A549 (cell line): ENCODE measurements at regions not wholly inside any gene's neighbourhood (a gene's known extent, or its start where the extent isn't known, plus 50 kb on each side); places are given as distances from the start of the nearest gene placed in this dataset.

Experiments used
- CTCF ChIP-seq: fragments of >200 bp; sonication (Bioruptor Twin); formaldehyde crosslinking; IDR thresholded peaks from 3 replicates; pipeline ENCODE4 v1.5.1; 2016
- ELK1 ChIP-seq: fragments of 150-350 bp; IDR thresholded peaks from 2 replicates; pipeline ENCODE4 v1.6.1; 2014; ENCODE audit warnings: low read depth, mild to moderate bottlenecking, low read length
- EP300 ChIP-seq, 2 experiments: fragments of >200 bp; sonication (Bioruptor Twin); formaldehyde crosslinking; IDR thresholded peaks; 2 replicates in 1 of 2; 3 replicates in 1 of 2; pipeline ENCODE4 v1.6.1; 2016 to 2017
- HDAC2 ChIP-seq: fragments of 200-600 bp; sonication (generic); IDR thresholded peaks from 2 replicates; pipeline ENCODE4 v1.6.1; 2016
- JUN ChIP-seq, 2 experiments: fragments of >200 bp; sonication (Bioruptor Twin); formaldehyde crosslinking; IDR thresholded peaks; 2 replicates in 1 of 2; 3 replicates in 1 of 2; pipeline ENCODE4 v1.6.1; 2016 to 2017
- KDM5A ChIP-seq: fragments of 200-600 bp; sonication (generic); IDR thresholded peaks from 2 replicates; pipeline ENCODE4 v1.6.1; 2016; ENCODE audit warnings: antibody characterized with exemption, mild to moderate bottlenecking
- POLR2A ChIP-seq: IDR thresholded peaks from 2 replicates; pipeline ENCODE4 v1.6.1; 2012; ENCODE audit warnings: mild to moderate bottlenecking, low read length
- RAD21 ChIP-seq, 2 experiments: fragments of >200 bp in 1 of 2; sonication (Bioruptor Twin) in 1 of 2; formaldehyde crosslinking in 1 of 2; IDR thresholded peaks in 1 of 2; conservative IDR thresholded peaks in 1 of 2; 2 replicates in 1 of 2; 3 replicates in 1 of 2; pipeline ENCODE4 v1.6.1; 2012 to 2018; ENCODE audit warnings: inconsistent platforms in 1 of 2
- RCOR1 ChIP-seq: fragments of 150-350 bp; IDR thresholded peaks from 2 replicates; pipeline ENCODE4 v1.6.1; 2014; ENCODE audit warnings: antibody characterized with exemption, low read length, low read depth
- REST ChIP-seq: fragments of 200-600 bp; sonication (generic); IDR thresholded peaks from 2 replicates; pipeline ENCODE4 v1.6.1; 2016; ENCODE audit warnings: antibody characterized with exemption, mild to moderate bottlenecking, moderate library complexity
- SMC3 ChIP-seq: fragments of >200 bp; sonication (Bioruptor Twin); formaldehyde crosslinking; IDR thresholded peaks from 3 replicates; pipeline ENCODE4 v1.6.1; 2018; ENCODE audit warnings: inconsistent platforms
- TP53 ChIP-seq: fragments of 250-450 bp; sonication (Bioruptor Pico); IDR thresholded peaks from 2 replicates; pipeline ENCODE4 v1.5.0; 2021; ENCODE audit warnings: mild to moderate bottlenecking, moderate library complexity
- USF2 ChIP-seq: fragments of 450-650 bp; IDR thresholded peaks from 2 replicates; pipeline ENCODE4 v1.6.1; 2014; ENCODE audit warnings: antibody characterized with exemption

GRCh38 chr6:104630522-104630921, 229.2 kb downstream of the HACE1 start:
- TF ChIP-seq JUN (IDR thresholded peaks at IDR 0.05) (no peak), EP300 (IDR thresholded peaks at IDR 0.05) (no peak), CTCF (no peak), REST (no peak), USF2 (no peak), ELK1 (no peak), POLR2A (no peak), KDM5A (no peak), TP53 (no peak), HDAC2 (no peak), RAD21 (conservative IDR thresholded peaks at IDR 0.05 in 1 of 2, IDR thresholded peaks at IDR 0.05 in 1 of 2) (no peak), RCOR1 (no peak), SMC3 (no peak)
